ENCODE measurements at regions not wholly inside any gene's neighbourhood (a gene's known extent, or its start where the extent isn't known, plus 50 kb on each side); places are given as distances from the start of the nearest gene placed in this dataset.

- DNase-seq (ENCODE audit: insufficient read length, low spot score): no peak
- TF ChIP-seq POLR2A (IDR thresholded peaks at IDR 0.05; ENCODE audit: low read depth, low read length) (no peak), TAF1 (IDR thresholded peaks at IDR 0.05; ENCODE audit: low read depth, low read length) (no peak), SPI1 (IDR thresholded peaks at IDR 0.05; ENCODE audit: low read depth, low read length) (no peak), POU2F2 (IDR thresholded peaks at IDR 0.05; ENCODE audit: low read depth, low read length) (no peak), POLR2AphosphoS5 (IDR thresholded peaks at IDR 0.05; ENCODE audit: low read depth, low read length) (no peak), PAX5 (IDR thresholded peaks at IDR 0.05; ENCODE audit: insufficient read depth, low read length, severe bottlenecking) (no peak)
- no peak for FAIRE-seq
Observed at GRCh38 chr12:12011880-12012260, 58.9 kb upstream of the BCL2L14 start.

DNA sequence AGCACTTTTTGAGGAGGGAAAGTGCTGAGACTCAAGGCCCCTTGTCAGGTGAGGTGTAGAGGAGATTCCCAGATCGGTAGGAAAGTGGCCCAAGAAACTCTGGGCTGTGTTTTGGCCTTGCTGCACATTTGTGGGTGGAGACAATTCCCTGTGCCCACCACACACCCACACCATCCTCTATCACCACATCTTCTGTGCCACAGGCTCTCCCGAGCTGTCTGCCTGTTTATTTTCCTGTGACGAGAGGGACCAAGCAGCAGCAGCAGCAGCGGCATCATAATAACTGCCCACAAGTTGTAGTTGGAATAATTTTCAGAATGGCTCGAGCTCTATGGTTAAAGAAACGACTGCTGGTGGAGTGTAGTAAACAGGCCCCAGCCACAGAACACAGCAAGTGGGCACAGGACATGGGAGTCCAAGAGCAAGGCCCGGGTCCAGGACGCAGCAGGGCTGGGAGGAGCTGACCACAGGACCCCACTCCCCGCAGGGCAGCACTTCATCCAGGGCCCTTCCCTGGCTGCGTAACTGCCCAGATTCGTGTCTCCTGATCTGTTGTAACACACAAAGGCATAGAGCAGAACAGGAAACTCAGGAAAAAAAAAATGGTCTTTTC lies 55.6 kb upstream of the BCL2L14 start:
- FAIRE-seq (no peak), DNase-seq (ENCODE audit: insufficient read length, low spot score) (no peak)
- TF ChIP-seq SPI1 (IDR thresholded peaks at IDR 0.05; ENCODE audit: low read depth, low read length) (no peak), TAF1 (IDR thresholded peaks at IDR 0.05; ENCODE audit: low read depth, low read length) (no peak), POLR2AphosphoS5 (IDR thresholded peaks at IDR 0.05; ENCODE audit: low read depth, low read length) (no peak), POU2F2 (IDR thresholded peaks at IDR 0.05; ENCODE audit: low read depth, low read length) (no peak), PAX5 (IDR thresholded peaks at IDR 0.05; ENCODE audit: insufficient read depth, low read length, severe bottlenecking) (no peak), POLR2A (IDR thresholded peaks at IDR 0.05; ENCODE audit: low read depth, low read length) (no peak)

- FAIRE-seq (peak; percentile 73), DNase-seq (ENCODE audit: insufficient read length, low spot score) (no peak)
Observed at GRCh38 chr12:12016284-12017100, 54.2 kb upstream of the BCL2L14 start.

DNA sequence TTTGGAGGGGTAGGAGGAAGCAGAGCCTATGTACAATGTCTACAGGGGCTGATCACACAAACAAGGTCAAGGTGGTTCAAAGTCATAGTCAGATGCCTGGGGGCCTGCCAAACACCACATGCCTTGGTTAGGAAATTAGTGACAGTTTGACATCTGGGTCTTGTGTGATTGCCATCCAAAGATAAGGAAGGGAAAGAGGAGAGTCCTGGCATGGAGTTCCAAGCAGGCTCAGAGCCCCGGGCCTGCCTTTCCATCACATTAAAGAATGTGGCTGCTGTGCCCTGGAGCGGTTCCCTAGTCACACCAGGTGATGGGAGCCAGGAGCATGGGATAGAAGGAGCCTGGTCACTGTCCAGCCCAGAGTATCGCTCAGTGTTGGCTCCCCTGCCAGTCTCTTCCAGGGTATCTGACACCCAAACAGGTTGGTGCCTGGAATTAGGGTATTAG lies 53.6 kb upstream of the BCL2L14 start:
- FAIRE-seq (peak; percentile 55), DNase-seq (ENCODE audit: insufficient read length, low spot score) (no peak)
- TF ChIP-seq SPI1 (IDR thresholded peaks at IDR 0.05; ENCODE audit: low read depth, low read length) (no peak), POU2F2 (IDR thresholded peaks at IDR 0.05; ENCODE audit: low read depth, low read length) (no peak), POLR2A (IDR thresholded peaks at IDR 0.05; ENCODE audit: low read depth, low read length) (no peak), PAX5 (IDR thresholded peaks at IDR 0.05; ENCODE audit: insufficient read depth, low read length, severe bottlenecking) (no peak), TAF1 (IDR thresholded peaks at IDR 0.05; ENCODE audit: low read depth, low read length) (no peak), POLR2AphosphoS5 (IDR thresholded peaks at IDR 0.05; ENCODE audit: low read depth, low read length) (no peak)

More at GRCh38 chr12:12016284-12017100, 54.2 kb upstream of the BCL2L14 start:
- TF ChIP-seq SPI1 (IDR thresholded peaks at IDR 0.05; ENCODE audit: low read depth, low read length) (no peak), POLR2AphosphoS5 (IDR thresholded peaks at IDR 0.05; ENCODE audit: low read depth, low read length) (no peak), POLR2A (IDR thresholded peaks at IDR 0.05; ENCODE audit: low read depth, low read length) (no peak), POU2F2 (IDR thresholded peaks at IDR 0.05; ENCODE audit: low read depth, low read length) (no peak), TAF1 (IDR thresholded peaks at IDR 0.05; ENCODE audit: low read depth, low read length) (no peak), PAX5 (IDR thresholded peaks at IDR 0.05; ENCODE audit: insufficient read depth, low read length, severe bottlenecking) (no peak)

GRCh38 chr12:12017798-12018197 lies 52.9 kb upstream of the BCL2L14 start:
- TF ChIP-seq POU2F2 (IDR thresholded peaks at IDR 0.05; ENCODE audit: low read depth, low read length) (no peak), SPI1 (IDR thresholded peaks at IDR 0.05; ENCODE audit: low read depth, low read length) (no peak), POLR2AphosphoS5 (IDR thresholded peaks at IDR 0.05; ENCODE audit: low read depth, low read length) (no peak), PAX5 (IDR thresholded peaks at IDR 0.05; ENCODE audit: insufficient read depth, low read length, severe bottlenecking) (no peak), POLR2A (IDR thresholded peaks at IDR 0.05; ENCODE audit: low read depth, low read length) (no peak), TAF1 (IDR thresholded peaks at IDR 0.05; ENCODE audit: low read depth, low read length) (no peak)
- no peak for FAIRE-seq
- no peak for DNase-seq (ENCODE audit: insufficient read length, low spot score)

DNA sequence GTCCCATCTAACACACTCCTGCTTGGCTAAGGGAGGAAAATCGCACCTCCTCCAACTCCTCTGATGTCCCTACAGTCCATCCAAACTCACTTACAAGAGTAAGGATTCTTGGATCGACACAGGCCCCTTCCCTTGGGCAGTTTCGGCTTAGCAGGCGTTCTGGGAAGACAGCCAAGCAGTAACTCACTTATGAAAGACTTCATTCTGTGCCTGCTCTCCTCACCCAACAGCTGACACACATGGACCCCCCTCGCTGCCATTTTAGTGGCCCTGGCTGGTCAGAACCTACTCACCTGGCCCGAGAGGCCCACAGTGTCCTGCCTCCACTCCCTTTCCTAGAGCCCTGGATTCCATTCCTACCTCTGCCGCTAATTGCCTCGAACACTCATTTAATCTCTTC lies 52.3 kb upstream of the BCL2L14 start:
- TF ChIP-seq POLR2AphosphoS5 (IDR thresholded peaks at IDR 0.05; ENCODE audit: low read depth, low read length) (no peak), TAF1 (IDR thresholded peaks at IDR 0.05; ENCODE audit: low read depth, low read length) (no peak), PAX5 (IDR thresholded peaks at IDR 0.05; ENCODE audit: insufficient read depth, low read length, severe bottlenecking) (no peak), POLR2A (IDR thresholded peaks at IDR 0.05; ENCODE audit: low read depth, low read length) (no peak), SPI1 (IDR thresholded peaks at IDR 0.05; ENCODE audit: low read depth, low read length) (no peak), POU2F2 (IDR thresholded peaks at IDR 0.05; ENCODE audit: low read depth, low read length) (no peak)
- FAIRE-seq (no peak), DNase-seq (ENCODE audit: insufficient read length, low spot score) (no peak)

- no peak for FAIRE-seq
- TF ChIP-seq PAX5 (IDR thresholded peaks at IDR 0.05; ENCODE audit: insufficient read depth, low read length, severe bottlenecking): no peak
- TF ChIP-seq TAF1 (IDR thresholded peaks at IDR 0.05; ENCODE audit: low read depth, low read length): no peak
- TF ChIP-seq SPI1 (IDR thresholded peaks at IDR 0.05; ENCODE audit: low read depth, low read length): no peak
- no peak for TF ChIP-seq POLR2AphosphoS5 (IDR thresholded peaks at IDR 0.05; ENCODE audit: low read depth, low read length)
- no peak for TF ChIP-seq POLR2A (IDR thresholded peaks at IDR 0.05; ENCODE audit: low read depth, low read length)
- no peak for TF ChIP-seq POU2F2 (IDR thresholded peaks at IDR 0.05; ENCODE audit: low read depth, low read length)
- DNase-seq (ENCODE audit: insufficient read length, low spot score): no peak
Observed at GRCh38 chr12:12019881-12020280, 50.9 kb upstream of the BCL2L14 start.

GRCh38 chr12:12020762-12021161 lies 50.0 kb upstream of the BCL2L14 start:
- no peak for DNase-seq (ENCODE audit: insufficient read length, low spot score)
- FAIRE-seq: no peak
- TF ChIP-seq POU2F2 (IDR thresholded peaks at IDR 0.05; ENCODE audit: low read depth, low read length) (no peak), POLR2AphosphoS5 (IDR thresholded peaks at IDR 0.05; ENCODE audit: low read depth, low read length) (no peak), POLR2A (IDR thresholded peaks at IDR 0.05; ENCODE audit: low read depth, low read length) (no peak), SPI1 (IDR thresholded peaks at IDR 0.05; ENCODE audit: low read depth, low read length) (no peak), PAX5 (IDR thresholded peaks at IDR 0.05; ENCODE audit: insufficient read depth, low read length, severe bottlenecking) (no peak), TAF1 (IDR thresholded peaks at IDR 0.05; ENCODE audit: low read depth, low read length) (no peak)

Data from GM12891 (cell line).